GM12872 (cell line): ENCODE measurements at regions not wholly inside any gene's neighbourhood (a gene's known extent, or its start where the extent isn't known, plus 50 kb on each side); places are given as distances from the start of the nearest gene placed in this dataset.

ENCODE experiments used
- TF ChIP-seq, protein P1 (sequence below): IDR thresholded peaks from 3 replicates; pipeline ENCODE4 v1.5.1; 2011; ENCODE audit warnings: low read depth, mild to moderate bottlenecking, low read length, moderate library complexity; ENCODE audit not compliant: insufficient read depth

DNA sequence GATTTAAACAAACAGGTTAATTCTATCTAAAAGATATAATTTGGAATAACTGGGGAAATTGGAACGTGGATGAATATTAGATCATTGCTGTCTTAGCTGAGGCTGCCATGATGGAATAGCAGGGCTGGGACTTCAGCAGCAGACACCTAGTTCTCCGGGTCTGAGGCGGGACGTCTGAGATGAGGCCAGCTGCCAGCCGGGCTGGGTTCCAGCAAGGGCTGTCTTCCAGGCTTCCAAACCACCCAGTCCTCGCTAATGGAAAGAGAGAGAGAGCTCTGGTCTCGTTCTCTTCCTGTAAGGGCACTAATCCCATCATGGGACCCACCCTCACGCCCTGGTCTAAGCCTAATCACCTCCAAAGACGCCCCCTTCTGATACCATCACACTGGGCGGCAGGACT lies 85.7 kb downstream of the ADRA2C start:
- TF ChIP-seq, protein P1, sequence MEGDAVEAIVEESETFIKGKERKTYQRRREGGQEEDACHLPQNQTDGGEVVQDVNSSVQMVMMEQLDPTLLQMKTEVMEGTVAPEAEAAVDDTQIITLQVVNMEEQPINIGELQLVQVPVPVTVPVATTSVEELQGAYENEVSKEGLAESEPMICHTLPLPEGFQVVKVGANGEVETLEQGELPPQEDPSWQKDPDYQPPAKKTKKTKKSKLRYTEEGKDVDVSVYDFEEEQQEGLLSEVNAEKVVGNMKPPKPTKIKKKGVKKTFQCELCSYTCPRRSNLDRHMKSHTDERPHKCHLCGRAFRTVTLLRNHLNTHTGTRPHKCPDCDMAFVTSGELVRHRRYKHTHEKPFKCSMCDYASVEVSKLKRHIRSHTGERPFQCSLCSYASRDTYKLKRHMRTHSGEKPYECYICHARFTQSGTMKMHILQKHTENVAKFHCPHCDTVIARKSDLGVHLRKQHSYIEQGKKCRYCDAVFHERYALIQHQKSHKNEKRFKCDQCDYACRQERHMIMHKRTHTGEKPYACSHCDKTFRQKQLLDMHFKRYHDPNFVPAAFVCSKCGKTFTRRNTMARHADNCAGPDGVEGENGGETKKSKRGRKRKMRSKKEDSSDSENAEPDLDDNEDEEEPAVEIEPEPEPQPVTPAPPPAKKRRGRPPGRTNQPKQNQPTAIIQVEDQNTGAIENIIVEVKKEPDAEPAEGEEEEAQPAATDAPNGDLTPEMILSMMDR, result no peak

DNA sequence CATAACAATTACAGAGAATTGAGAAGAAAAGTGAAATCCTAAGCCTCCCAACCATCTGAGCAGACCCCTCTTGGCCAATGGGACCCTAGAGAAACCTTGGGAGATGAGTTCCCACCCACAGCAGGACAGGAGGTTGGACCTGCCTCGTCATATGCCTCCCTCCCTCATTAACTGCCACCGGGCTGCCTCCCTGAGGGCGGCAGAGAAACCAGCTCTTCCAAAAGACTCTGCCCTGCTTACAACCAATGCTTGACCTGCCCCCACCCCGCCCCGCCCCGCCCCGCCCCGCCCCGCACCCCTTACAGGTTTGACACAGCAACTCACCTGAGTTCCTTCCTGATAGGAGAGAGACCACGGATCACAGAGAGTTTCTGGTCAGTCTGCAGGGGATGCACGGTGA lies 86.1 kb downstream of the ADRA2C start:
- TF ChIP-seq, protein P1, result no peak

DNA sequence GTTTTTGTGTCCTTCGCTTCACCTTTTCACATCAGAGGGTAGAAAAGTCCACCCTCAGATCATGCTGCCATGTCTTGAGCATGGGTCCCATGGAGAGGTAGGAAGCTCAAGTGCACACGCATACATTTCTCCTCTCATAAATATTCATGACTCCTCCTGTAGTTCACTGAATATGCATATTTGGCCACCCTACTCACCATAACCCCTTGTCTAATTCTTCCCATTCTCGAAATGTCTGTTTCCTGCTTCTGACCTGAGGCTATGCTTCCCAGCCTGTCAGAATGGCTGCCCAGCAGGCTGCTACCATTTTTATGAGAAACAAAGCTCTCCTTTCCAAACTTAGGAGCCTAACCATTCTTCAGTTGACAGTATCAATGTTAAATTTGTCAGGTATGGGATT lies 86.5 kb downstream of the ADRA2C start:
- TF ChIP-seq, protein P1, result no peak

DNA sequence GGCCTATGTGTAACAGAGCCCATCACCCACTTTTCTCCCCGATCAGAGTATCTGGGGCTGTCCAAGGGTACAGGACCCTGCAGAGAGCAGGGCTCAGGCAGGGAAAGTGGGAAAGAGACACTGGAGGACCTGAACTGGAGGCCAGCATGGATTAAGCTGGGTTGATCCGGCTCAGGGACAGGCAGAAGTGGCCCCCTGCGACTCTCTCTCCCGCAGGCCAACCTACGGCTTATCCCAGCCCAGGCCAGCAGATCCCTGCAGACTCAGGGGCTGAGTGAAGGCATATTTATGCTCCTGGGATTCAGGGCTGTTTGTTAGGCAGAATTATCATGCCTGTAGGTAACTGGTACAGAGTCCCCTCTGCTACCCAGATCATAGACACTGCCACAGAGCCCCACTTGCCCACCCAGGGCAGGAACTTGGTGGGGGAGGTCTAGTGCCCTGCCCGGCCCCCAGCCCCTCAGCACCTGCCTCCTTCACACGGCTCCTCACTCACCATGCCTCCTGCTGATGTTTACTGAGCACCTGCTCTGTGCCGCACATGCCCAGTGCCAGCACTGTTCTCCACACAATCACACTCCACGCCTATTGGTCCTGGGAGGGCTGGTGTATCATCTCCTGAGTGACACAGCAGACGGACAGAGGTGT lies 87.3 kb downstream of the ADRA2C start:
- TF ChIP-seq, protein P1, result no peak

DNA sequence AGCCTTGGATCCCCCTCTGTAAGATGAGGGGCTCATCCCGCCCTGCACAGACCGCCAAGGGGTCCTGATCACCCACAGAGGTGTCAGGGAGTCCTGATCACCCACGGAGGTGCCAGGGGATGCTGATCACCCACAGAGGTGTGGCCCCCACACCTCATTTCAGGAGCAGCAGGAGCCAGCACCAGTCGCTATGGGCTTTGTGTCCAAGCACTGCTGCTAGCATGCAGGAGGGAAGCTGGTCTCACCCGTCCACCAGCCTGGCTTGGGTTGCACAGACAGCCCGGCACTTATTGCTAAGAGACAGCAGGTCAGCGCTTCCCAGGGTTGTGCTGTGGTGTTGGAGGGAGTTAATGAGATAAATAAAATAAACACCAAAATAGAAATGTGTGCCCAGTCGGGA lies 88.5 kb downstream of the ADRA2C start:
- TF ChIP-seq, protein P1, result no peak

DNA sequence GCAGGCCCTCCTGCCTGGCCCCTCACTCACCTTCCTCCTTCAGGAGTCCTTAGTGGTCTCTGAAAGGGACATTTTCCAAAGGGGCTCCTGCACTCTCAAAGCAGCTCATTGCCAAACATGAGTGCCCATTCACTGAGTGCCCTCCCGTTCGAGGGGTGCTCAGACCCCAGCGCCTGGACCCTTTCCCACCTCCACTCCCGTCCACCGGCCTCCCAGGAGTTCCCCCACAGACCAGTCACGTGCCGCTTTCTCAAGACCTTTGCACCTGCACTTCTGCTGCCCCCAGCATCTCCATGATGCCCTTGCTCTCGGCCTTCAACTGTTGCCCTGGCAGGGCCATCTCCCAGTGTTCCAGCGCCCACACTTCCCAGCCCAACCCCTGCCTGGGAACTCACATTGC lies 89.5 kb downstream of the ADRA2C start:
- TF ChIP-seq, protein P1, result no peak

DNA sequence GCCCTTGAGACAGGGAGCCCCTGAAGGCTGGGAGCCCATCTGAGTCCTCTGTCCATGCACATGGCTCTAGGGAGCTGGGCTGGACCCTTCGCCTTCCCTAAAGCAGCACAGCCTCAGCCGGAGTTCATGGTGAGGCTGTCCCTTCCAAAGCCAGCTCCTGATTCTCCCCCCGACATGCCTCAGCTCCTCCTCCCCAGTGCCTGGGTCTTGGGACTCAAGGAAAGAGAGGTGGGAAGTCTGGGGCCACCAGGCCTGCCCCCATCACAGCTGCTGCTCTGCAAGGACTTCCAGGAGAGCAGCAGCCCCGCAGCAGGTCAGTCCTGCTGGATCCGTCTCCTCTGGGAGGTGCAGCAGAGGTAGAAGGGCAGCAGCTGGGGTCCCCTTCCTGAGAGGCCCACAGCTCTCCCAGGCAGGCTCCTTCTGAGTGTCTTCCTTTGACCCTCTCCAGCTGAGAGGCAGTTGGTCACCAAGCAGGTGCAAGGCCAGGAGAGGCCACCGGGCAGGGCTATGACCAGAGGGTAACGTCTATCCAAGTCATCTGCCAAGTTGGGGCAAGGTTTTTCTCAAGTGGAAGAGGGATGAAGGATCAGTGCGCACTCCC lies 90.5 kb downstream of the ADRA2C start:
- TF ChIP-seq, protein P1, result no peak
